CD14-positive monocyte (primary cell): ENCODE measurements at regions not wholly inside any gene's neighbourhood (a gene's known extent, or its start where the extent isn't known, plus 50 kb on each side); places are given as distances from the start of the nearest gene placed in this dataset.

Experiments
- DNase-seq, 3 donors: peaks; one replicate each; pipeline ENCODE4 v3.0.0-alpha.2; 2011 to 2022
- H2AFZ ChIP-seq: 2 replicates; pipeline ENCODE4 v1.6.0; 2012; ENCODE audit warnings: mild to moderate bottlenecking, low read depth, low read length, inconsistent platforms; ENCODE audit not compliant: insufficient read depth, poor library complexity, severe bottlenecking
- H3K27ac ChIP-seq, 2 donors: 1 replicate in 1 of 2; 2 replicates in 1 of 2; pipeline ENCODE4 v1.5.1; 2012 to 2013; ENCODE audit warnings: low read length in 2 of 2, control low read depth in 1 of 2, inconsistent platforms in 1 of 2, low read depth in 1 of 2, mild to moderate bottlenecking in 1 of 2
- H3K27me3 ChIP-seq, 2 donors: one replicate each; pipeline versions ENCODE4 v1.6.0 to v1.6.1; 2011 to 2013; ENCODE audit warnings: low read length in 2 of 2; ENCODE audit not compliant: control insufficient read depth in 2 of 2, insufficient read depth in 2 of 2
- H3K36me3 ChIP-seq, 2 donors: replicated peaks in 1 of 2; 1 replicate in 1 of 2; 2 replicates in 1 of 2; pipeline versions ENCODE4 v1.5.1 to v1.6.1; 2012 to 2013; ENCODE audit warnings: low read length in 2 of 2, control low read depth in 1 of 2, inconsistent platforms in 1 of 2, mild to moderate bottlenecking in 1 of 2; ENCODE audit not compliant: insufficient read depth in 2 of 2, control insufficient read depth in 1 of 2
- H3K4me1 ChIP-seq, 2 donors: 1 replicate in 1 of 2; 2 replicates in 1 of 2; pipeline versions ENCODE4 v1.5.1 to v1.6.1; 2012 to 2013; ENCODE audit warnings: low read length in 2 of 2, control low read depth in 1 of 2, inconsistent platforms in 1 of 2, mild to moderate bottlenecking in 1 of 2, moderate library complexity in 1 of 2; ENCODE audit not compliant: insufficient read depth in 2 of 2, control insufficient read depth in 1 of 2
- H3K4me2 ChIP-seq: replicated peaks from 2 replicates; pipeline ENCODE3; 2012; ENCODE audit warnings: low read length, moderate library complexity, mild to moderate bottlenecking; ENCODE audit not compliant: poor library complexity, severe bottlenecking; ENCODE audit errors: extremely low read depth
- H3K4me3 ChIP-seq, 3 experiments: fragments of 200-600 bp in 1 of 3; sonication (generic) in 1 of 3; replicated peaks in 1 of 3; 1 replicate in 2 of 3; 2 replicates in 1 of 3; pipeline ENCODE4 v1.5.1; 2011 to 2013; ENCODE audit warnings: low read length in 3 of 3, mild to moderate bottlenecking in 3 of 3, control low read depth in 2 of 3, low read depth in 2 of 3, inconsistent platforms in 1 of 3, moderate library complexity in 1 of 3
- H3K79me2 ChIP-seq: 2 replicates; pipeline ENCODE4 v1.6.0; 2012; ENCODE audit warnings: mild to moderate bottlenecking, control low read depth, inconsistent platforms, low read length, moderate library complexity; ENCODE audit not compliant: insufficient read depth
- H3K9ac ChIP-seq: 2 replicates; pipeline ENCODE4 v1.6.0; 2017; ENCODE audit warnings: low read length, mild to moderate bottlenecking; ENCODE audit not compliant: insufficient read depth, poor library complexity, severe bottlenecking
- H3K9me3 ChIP-seq, 2 donors: replicated peaks in 1 of 2; 1 replicate in 1 of 2; 2 replicates in 1 of 2; pipeline versions ENCODE4 v1.5.1 to v1.6.1; 2012 to 2013; ENCODE audit warnings: low read length in 2 of 2, control low read depth in 1 of 2; ENCODE audit not compliant: control insufficient read depth in 1 of 2, insufficient read depth in 1 of 2
- H4K20me1 ChIP-seq: 2 replicates; pipeline ENCODE4 v1.6.0; 2012; ENCODE audit warnings: mild to moderate bottlenecking, low read length, control low read depth, moderate library complexity; ENCODE audit not compliant: insufficient read depth
- H3K27ac Mint-ChIP-seq, 7 donors: one replicate each; pipeline ENCODE4 v1.8.0; 2020; ENCODE audit warnings: mild to moderate bottlenecking in 7 of 7, mixed read lengths in 7 of 7, moderate library complexity in 6 of 7, inconsistent platforms in 2 of 7
- H3K27me3 Mint-ChIP-seq, 3 donors: one replicate each; pipeline ENCODE4 v1.8.0; 2021 to 2022; ENCODE audit warnings: low read depth in 3 of 3, mild to moderate bottlenecking in 3 of 3, mixed read lengths in 3 of 3, moderate library complexity in 3 of 3, inconsistent platforms in 1 of 3
- H3K36me3 Mint-ChIP-seq, 2 donors: one replicate each; pipeline ENCODE4 v1.8.0; 2020; ENCODE audit warnings: mixed read lengths in 2 of 2, inconsistent platforms in 1 of 2, mild to moderate bottlenecking in 1 of 2
- H3K4me1 Mint-ChIP-seq: one replicate; pipeline ENCODE4 v1.8.0; 2020; ENCODE audit warnings: mild to moderate bottlenecking, mixed read lengths
- H3K4me3 Mint-ChIP-seq, 2 donors: one replicate each; pipeline ENCODE4 v1.8.0; 2020; ENCODE audit warnings: mild to moderate bottlenecking in 2 of 2, mixed read lengths in 2 of 2, moderate library complexity in 1 of 2
- H3K9me3 Mint-ChIP-seq, 7 donors: one replicate each; pipeline ENCODE4 v1.8.0; 2020 to 2022; ENCODE audit warnings: mixed read lengths in 7 of 7, mild to moderate bottlenecking in 6 of 7, moderate library complexity in 6 of 7, inconsistent platforms in 2 of 7
- WGBS: methylation state at CpG from one replicate; pipeline ENCODE4 v1.1.5; 2013; ENCODE audit warnings: missing lambda C conversion rate; ENCODE audit not compliant: insufficient coverage; 5-methylcytosine and 5-hydroxymethylcytosine counted together
- intact Hi-C, 2 donors: fragments of 100-400 bp; cut with micrococcal nuclease; formaldehyde crosslinking; loops; one replicate each; pipeline versions ENCODE4 v1.15.0 to v1.15.1; 2023
- TF ChIP-seq, protein P1 (sequence below): fragments of 200-600 bp; IDR thresholded peaks from one replicate; pipeline ENCODE4 v1.8.0; 2022; ENCODE audit warnings: antibody characterized with exemption, mild to moderate bottlenecking

DNA sequence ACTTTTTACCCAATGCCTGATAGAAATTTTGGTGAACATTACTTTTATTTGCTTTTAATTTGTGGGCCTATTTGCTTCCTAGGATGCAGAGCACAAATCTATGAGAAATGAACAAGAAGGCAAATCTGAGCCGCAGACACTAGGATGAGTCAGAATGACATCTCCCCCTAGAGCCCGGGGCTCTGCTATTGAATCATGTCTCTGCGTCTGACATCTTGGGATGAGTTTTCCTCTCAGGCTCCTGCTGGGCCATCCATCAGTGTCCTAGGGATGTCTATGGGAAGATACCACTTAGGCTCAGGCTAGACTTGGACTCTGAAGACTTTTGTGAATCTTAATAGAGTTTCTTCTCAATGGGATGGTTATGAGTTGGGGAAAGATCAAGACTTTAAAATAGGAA lies 157.3 kb upstream of the MTPN start:
- no peak for DNase-seq
- H3K36me3 ChIP-seq: no peaks in the 10 kb centered on the region
- H3K9me3 ChIP-seq: no peaks in the 10 kb centered on the region
- H3K79me2 ChIP-seq: no peaks in the 10 kb centered on the region
- H3K27ac ChIP-seq: no peak overlapping the region
- TF ChIP-seq, protein P1, sequence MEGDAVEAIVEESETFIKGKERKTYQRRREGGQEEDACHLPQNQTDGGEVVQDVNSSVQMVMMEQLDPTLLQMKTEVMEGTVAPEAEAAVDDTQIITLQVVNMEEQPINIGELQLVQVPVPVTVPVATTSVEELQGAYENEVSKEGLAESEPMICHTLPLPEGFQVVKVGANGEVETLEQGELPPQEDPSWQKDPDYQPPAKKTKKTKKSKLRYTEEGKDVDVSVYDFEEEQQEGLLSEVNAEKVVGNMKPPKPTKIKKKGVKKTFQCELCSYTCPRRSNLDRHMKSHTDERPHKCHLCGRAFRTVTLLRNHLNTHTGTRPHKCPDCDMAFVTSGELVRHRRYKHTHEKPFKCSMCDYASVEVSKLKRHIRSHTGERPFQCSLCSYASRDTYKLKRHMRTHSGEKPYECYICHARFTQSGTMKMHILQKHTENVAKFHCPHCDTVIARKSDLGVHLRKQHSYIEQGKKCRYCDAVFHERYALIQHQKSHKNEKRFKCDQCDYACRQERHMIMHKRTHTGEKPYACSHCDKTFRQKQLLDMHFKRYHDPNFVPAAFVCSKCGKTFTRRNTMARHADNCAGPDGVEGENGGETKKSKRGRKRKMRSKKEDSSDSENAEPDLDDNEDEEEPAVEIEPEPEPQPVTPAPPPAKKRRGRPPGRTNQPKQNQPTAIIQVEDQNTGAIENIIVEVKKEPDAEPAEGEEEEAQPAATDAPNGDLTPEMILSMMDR: no peak
- H3K27me3 ChIP-seq: no peaks in the 10 kb centered on the region
- H3K4me2 ChIP-seq: no peak overlapping the region
- peaks cover 2 to 5% (median 3%) of the 10 kb centered on the region in 3 donors for H3K27me3 Mint-ChIP-seq
- no peak overlapping the region for H3K9ac ChIP-seq
- H3K27ac Mint-ChIP-seq: no peak overlapping the region
- intact Hi-C loops: no loop called here
- no peak overlapping the region for H2AFZ ChIP-seq
- 86% methylated on average over 1 of the region's 3 CpGs for WGBS
- no peaks in the 10 kb centered on the region for H3K36me3 Mint-ChIP-seq
- no peak overlapping the region for H3K4me3 Mint-ChIP-seq
- H3K4me1 ChIP-seq: no peaks in the 10 kb centered on the region
- H3K9me3 Mint-ChIP-seq: peaks cover 0 to 4% (median 0%) of the 10 kb centered on the region in 7 donors
- no peaks in the 10 kb centered on the region for H3K4me1 Mint-ChIP-seq
- H4K20me1 ChIP-seq: no peaks in the 10 kb centered on the region
- no peak overlapping the region for H3K4me3 ChIP-seq

DNA sequence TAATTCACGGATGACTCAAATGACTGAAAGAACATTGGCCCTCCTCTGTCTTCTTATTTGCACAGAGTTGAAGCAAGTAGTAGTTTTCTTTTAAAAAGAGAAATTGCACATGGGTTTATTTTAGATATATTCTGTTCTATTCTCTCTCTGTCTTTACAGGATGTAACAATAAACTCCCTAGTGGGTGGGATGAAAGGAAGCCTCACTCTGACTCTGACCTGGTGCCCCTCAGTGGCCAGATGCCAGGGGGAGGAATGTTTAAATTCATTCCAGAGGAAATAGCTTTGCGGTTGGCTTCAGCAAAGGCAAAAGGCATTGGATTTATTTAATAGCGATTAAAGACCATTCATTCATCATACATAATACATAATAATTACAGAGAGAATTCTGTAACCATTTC lies 156.4 kb upstream of the MTPN start:
- no CpG with 5 or more reads among the region's 3 CpGs for WGBS
- H3K4me1 Mint-ChIP-seq: no peaks in the 10 kb centered on the region

More for the DNA sequence above, 156.4 kb upstream of the MTPN start:
- Histone ChIP-seq H3K36me3 (no peaks in the 10 kb centered on the region), H3K27me3 (no peaks in the 10 kb centered on the region), H2AFZ (no peak overlapping the region), H4K20me1 (no peaks in the 10 kb centered on the region), H3K79me2 (no peaks in the 10 kb centered on the region), H3K4me2 (no peak overlapping the region), H3K4me1 (no peaks in the 10 kb centered on the region), H3K9me3 (no peaks in the 10 kb centered on the region), H3K27ac (no peak overlapping the region), H3K4me3 (no peak overlapping the region), H3K9ac (no peak overlapping the region)
- Mint-ChIP-seq H3K4me3 (no peak overlapping the region), H3K27ac (no peak overlapping the region), H3K36me3 (no peaks in the 10 kb centered on the region), H3K27me3 (peaks cover 2 to 5% (median 3%) of the 10 kb centered on the region in 3 donors), H3K9me3 (peaks cover 0 to 4% (median 0%) of the 10 kb centered on the region in 7 donors)
- TF ChIP-seq, protein P1: no peak
- no peak for DNase-seq
- intact Hi-C loops: no loop called here
